ENCODE measurements at regions not wholly inside any gene's neighbourhood (a gene's known extent, or its start where the extent isn't known, plus 50 kb on each side); places are given as distances from the start of the nearest gene placed in this dataset.

GRCh38 chr5:93809430-93809829, 68.0 kb upstream of the POU5F2 start:
- Histone ChIP-seq H4K5ac (ENCODE audit: insufficient read length, low read depth, low read length) (no peak overlapping the region), H4K8ac (replicated peaks; ENCODE audit: insufficient read length, low read depth, low read length) (no peak overlapping the region), H3K9me3 (ENCODE audit: control insufficient read depth, low read depth, low read length) (no peaks in the 10 kb centered on the region), H2BK5ac (ENCODE audit: insufficient read length, low read length) (no peak overlapping the region), H2BK20ac (ENCODE audit: low read depth, low read length, poor library complexity, severe bottlenecking) (no peak overlapping the region), H2AFZ (ENCODE audit: low read length) (no peak overlapping the region), H3K23me2 (ENCODE audit: insufficient read length, low read depth, low read length, poor library complexity, severe bottlenecking) (no peaks in the 10 kb centered on the region), H2AK5ac (ENCODE audit: insufficient read length, low read length) (no peak overlapping the region), H3K4ac (ENCODE audit: low read depth, low read length) (no peak overlapping the region), H3K14ac (ENCODE audit: insufficient read depth, low read length) (no peak overlapping the region), H4K91ac (ENCODE audit: insufficient read length, low read depth, low read length) (no peak overlapping the region), H3K9ac (ENCODE audit: extremely low read depth, insufficient read length, low read length) (no peak overlapping the region), H3K4me1 (ENCODE audit: insufficient read depth, low read length) (no peaks in the 10 kb centered on the region), H4K20me1 (ENCODE audit: control insufficient read depth, insufficient read depth, insufficient read length) (no peaks in the 10 kb centered on the region), H3K23ac (ENCODE audit: insufficient read length, low read depth, low read length) (no peak overlapping the region), H3T11ph (ENCODE audit: low read length) (no peak overlapping the region), H2BK15ac (ENCODE audit: low read depth, low read length) (no peak overlapping the region), H3K79me1 (ENCODE audit: insufficient read depth, low read depth, low read length, poor library complexity, severe bottlenecking) (no peaks in the 10 kb centered on the region), H2BK120ac (ENCODE audit: low read depth, low read length, poor library complexity, severe bottlenecking) (no peak overlapping the region), H3K4me2 (ENCODE audit: insufficient read depth, insufficient read length, low read length) (no peak overlapping the region), H3K27me3 (ENCODE audit: insufficient read depth, low read length) (no peaks in the 10 kb centered on the region), H3K56ac (ENCODE audit: insufficient read length, low read depth, low read length) (no peak overlapping the region), H3K27ac (ENCODE audit: insufficient read length, low read depth, low read length) (no peak overlapping the region), H3K18ac (ENCODE audit: insufficient read length, low read depth, low read length) (no peak overlapping the region), H2BK12ac (ENCODE audit: insufficient read length, low read depth, low read length) (no peak overlapping the region), H3K79me2 (ENCODE audit: insufficient read depth, low read length) (no peaks in the 10 kb centered on the region)
- no peak for DNase-seq
- no peak overlapping the region for H3K4me3 Mint-ChIP-seq
- peaks cover 4% of the 10 kb centered on the region for H3K27me3 Mint-ChIP-seq (ENCODE audit: low read depth)
- H3K27ac Mint-ChIP-seq: no peak overlapping the region
- no peaks in the 10 kb centered on the region for H3K9me3 Mint-ChIP-seq
- H3K4me1 Mint-ChIP-seq: no peaks in the 10 kb centered on the region
- no peaks in the 10 kb centered on the region; a peak in 1 of 7 replicates for H3K36me3 Mint-ChIP-seq (ENCODE audit: insufficient read depth in 1 of 3, low read depth in 3 of 3)
- TF ChIP-seq CTCF (conservative IDR thresholded peaks at IDR 0.05): no peak
- no CpG with 5 or more reads among the region's 1 CpG for WGBS (ENCODE audit: extremely low coverage, insufficient read length, low lambda C conversion rate)

Data from H9 (cell line).